GM19463 (cell line): ENCODE measurements at regions not wholly inside any gene's neighbourhood (a gene's known extent, or its start where the extent isn't known, plus 50 kb on each side); places are given as distances from the start of the nearest gene placed in this dataset.
"Not testable (repeated sequence)": the region's sequence is repeated elsewhere in the genome, so short reads cannot be mapped to it uniquely, and the experiment has no call there.

Source experiments
- ATAC-seq: cut with Tn5 transposase; IDR thresholded peaks from one replicate; pipeline ENCODE4 v1.9.1; 2021; ENCODE audit warnings: mild to moderate bottlenecking, moderate library complexity; ENCODE audit not compliant: unreplicated experiment

GRCh38 chr4:31417040-31417439 lies 696.9 kb downstream of the PCDH7 start:
- ATAC-seq: no peak

- no peak for ATAC-seq
Observed at GRCh38 chr4:31422006-31422405, 701.8 kb downstream of the PCDH7 start.

GRCh38 chr4:31427691-31428090 lies 707.5 kb downstream of the PCDH7 start:
- ATAC-seq: no peak

GRCh38 chr4:31442236-31442635 lies 722.1 kb downstream of the PCDH7 start:
- ATAC-seq: no peak

GRCh38 chr4:31445526-31445925 lies 725.4 kb downstream of the PCDH7 start:
- no peak for ATAC-seq

- no peak for ATAC-seq
Observed at GRCh38 chr4:31455612-31456011, 735.4 kb downstream of the PCDH7 start.

GRCh38 chr4:31458813-31459212 lies 738.6 kb downstream of the PCDH7 start:
- no peak for ATAC-seq

- ATAC-seq: no peak
Observed at GRCh38 chr4:31461421-31461820, 741.3 kb downstream of the PCDH7 start.

- no peak for ATAC-seq
Observed at GRCh38 chr4:31467781-31468180, 747.6 kb downstream of the PCDH7 start.

- ATAC-seq: no peak
Observed at GRCh38 chr4:31474221-31474620, 754.1 kb downstream of the PCDH7 start.

- no peak for ATAC-seq
Observed at GRCh38 chr4:31482691-31483090, 762.5 kb downstream of the PCDH7 start.

- ATAC-seq: not testable (repeated sequence)
Observed at GRCh38 chr4:31499216-31499615, 779.0 kb downstream of the PCDH7 start.

GRCh38 chr4:31516520-31516919 lies 796.4 kb downstream of the PCDH7 start:
- ATAC-seq: no peak

- ATAC-seq: no peak
Observed at GRCh38 chr4:31518796-31519250, 798.7 kb downstream of the PCDH7 start.

GRCh38 chr4:31530555-31530954 lies 810.4 kb downstream of the PCDH7 start:
- no peak for ATAC-seq

- no peak for ATAC-seq
Observed at GRCh38 chr4:31538877-31539276, 818.7 kb downstream of the PCDH7 start.

- ATAC-seq: no peak
Observed at GRCh38 chr4:31539284-31540069, 819.3 kb downstream of the PCDH7 start.

- no peak for ATAC-seq
Observed at GRCh38 chr4:31545330-31545729, 825.2 kb downstream of the PCDH7 start.

- no peak for ATAC-seq
Observed at GRCh38 chr4:31545755-31546154, 825.6 kb downstream of the PCDH7 start.

GRCh38 chr4:31548021-31548420 lies 827.9 kb downstream of the PCDH7 start:
- ATAC-seq: no peak

- ATAC-seq: no peak
Observed at GRCh38 chr4:31548823-31549222, 828.7 kb downstream of the PCDH7 start.

GRCh38 chr4:31549256-31549655 lies 829.1 kb downstream of the PCDH7 start:
- ATAC-seq: no peak

- ATAC-seq: no peak
Observed at GRCh38 chr4:31557437-31557836, 837.3 kb downstream of the PCDH7 start.
